Peyer's patch (tissue), 4 donors: ENCODE measurements at regions not wholly inside any gene's neighbourhood (a gene's known extent, or its start where the extent isn't known, plus 50 kb on each side); places are given as distances from the start of the nearest gene placed in this dataset.

Experiments
- DNase-seq, 3 donors: peaks; one replicate each; pipeline ENCODE4 v3.0.0-alpha.2; 2017 to 2019
- H3K27ac ChIP-seq, 4 donors: fragments of 200-600 bp; sonication (generic); one replicate each; pipeline ENCODE4 v1.5.1; 2016 to 2019
- H3K27me3 ChIP-seq, 2 donors: fragments of 200-600 bp; sonication (generic); one replicate each; pipeline ENCODE4 v1.5.1; 2019
- H3K36me3 ChIP-seq, 3 donors: fragments of 200-600 bp; sonication (generic); one replicate each; pipeline ENCODE4 v1.5.1; 2016 to 2019
- H3K4me1 ChIP-seq, 4 donors: fragments of 200-600 bp; sonication (generic); one replicate each; pipeline ENCODE4 v1.5.1; 2016 to 2019
- H3K4me3 ChIP-seq, 4 donors: fragments of 200-600 bp; sonication (generic); 1 replicate in 3 of 4; 2 replicates in 1 of 4; pipeline ENCODE4 v1.5.1; 2016 to 2019; ENCODE audit warnings: mild to moderate bottlenecking in 1 of 4
- H3K9me3 ChIP-seq, 4 donors: fragments of 200-600 bp; sonication (generic); one replicate each; pipeline ENCODE4 v1.5.1; 2016 to 2019; ENCODE audit warnings: mild to moderate bottlenecking in 1 of 4
- POLR2A ChIP-seq, 2 donors: fragments of 450-650 bp; IDR thresholded peaks; one replicate each; pipeline ENCODE4 v1.5.1; 2017; ENCODE audit warnings: antibody characterized with exemption in 2 of 2, mild to moderate bottlenecking in 2 of 2, moderate library complexity in 2 of 2
- TF ChIP-seq, protein P1 (sequence below), 6 experiments: fragments of 450-650 bp in 4 of 6; fragments of 200-600 bp in 2 of 6; sonication (generic) in 1 of 6; IDR thresholded peaks; one replicate each; pipeline ENCODE4 v1.5.1; 2017 to 2019; ENCODE audit warnings: antibody characterized with exemption in 6 of 6, mild to moderate bottlenecking in 3 of 6, moderate library complexity in 1 of 6

DNA sequence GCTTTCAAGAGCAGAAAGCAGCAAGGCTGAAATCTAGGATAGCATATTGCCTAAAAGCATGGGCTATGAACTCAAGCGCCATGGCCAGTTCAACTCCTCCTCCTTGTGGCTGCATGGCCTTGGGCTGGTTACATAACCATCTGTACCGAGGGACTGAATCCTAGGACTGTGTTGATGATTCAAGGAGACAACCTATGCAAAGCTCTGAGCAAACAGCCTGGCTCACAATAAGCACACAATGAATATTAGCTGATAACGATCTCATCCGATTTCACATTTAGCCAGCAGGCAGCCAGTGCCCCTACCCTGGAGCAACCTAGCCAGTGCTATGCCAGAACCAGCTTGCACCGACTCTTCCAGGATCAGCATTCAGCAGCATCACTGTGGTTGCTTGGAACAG lies 698.4 kb downstream of the TBC1D22A start:
- H3K4me1 ChIP-seq, result no peaks in the 10 kb centered on the region
- no peaks in the 10 kb centered on the region for H3K27me3 ChIP-seq
- H3K9me3 ChIP-seq, result no peaks in the 10 kb centered on the region
- TF ChIP-seq, protein P1, sequence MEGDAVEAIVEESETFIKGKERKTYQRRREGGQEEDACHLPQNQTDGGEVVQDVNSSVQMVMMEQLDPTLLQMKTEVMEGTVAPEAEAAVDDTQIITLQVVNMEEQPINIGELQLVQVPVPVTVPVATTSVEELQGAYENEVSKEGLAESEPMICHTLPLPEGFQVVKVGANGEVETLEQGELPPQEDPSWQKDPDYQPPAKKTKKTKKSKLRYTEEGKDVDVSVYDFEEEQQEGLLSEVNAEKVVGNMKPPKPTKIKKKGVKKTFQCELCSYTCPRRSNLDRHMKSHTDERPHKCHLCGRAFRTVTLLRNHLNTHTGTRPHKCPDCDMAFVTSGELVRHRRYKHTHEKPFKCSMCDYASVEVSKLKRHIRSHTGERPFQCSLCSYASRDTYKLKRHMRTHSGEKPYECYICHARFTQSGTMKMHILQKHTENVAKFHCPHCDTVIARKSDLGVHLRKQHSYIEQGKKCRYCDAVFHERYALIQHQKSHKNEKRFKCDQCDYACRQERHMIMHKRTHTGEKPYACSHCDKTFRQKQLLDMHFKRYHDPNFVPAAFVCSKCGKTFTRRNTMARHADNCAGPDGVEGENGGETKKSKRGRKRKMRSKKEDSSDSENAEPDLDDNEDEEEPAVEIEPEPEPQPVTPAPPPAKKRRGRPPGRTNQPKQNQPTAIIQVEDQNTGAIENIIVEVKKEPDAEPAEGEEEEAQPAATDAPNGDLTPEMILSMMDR (IDR thresholded peaks at IDR 0.05), result no peak
- TF ChIP-seq POLR2A (IDR thresholded peaks at IDR 0.05), result no peak
- DNase-seq, result no peak
- H3K27ac ChIP-seq, result no peak overlapping the region
- H3K4me3 ChIP-seq, result no peak overlapping the region
- no peaks in the 10 kb centered on the region for H3K36me3 ChIP-seq

DNA sequence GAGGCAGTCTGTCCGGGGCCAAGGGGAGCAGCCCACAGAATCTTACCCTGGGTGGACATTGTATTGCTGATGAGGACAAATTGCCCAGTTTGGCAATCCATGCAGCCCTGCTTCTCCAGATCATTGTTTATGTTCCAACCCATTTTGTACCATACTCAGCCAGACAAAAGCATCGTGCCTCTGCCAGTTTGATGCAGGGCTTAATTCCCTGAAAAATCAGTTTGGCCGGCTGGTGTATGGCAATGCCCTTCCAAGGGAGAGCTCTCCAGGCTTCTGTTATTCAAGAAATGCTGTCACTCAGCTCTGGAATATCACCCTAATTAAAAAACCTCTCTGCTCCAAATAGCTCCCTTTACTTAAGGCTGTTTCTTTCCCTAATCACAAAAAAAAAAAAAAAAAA lies 697.7 kb downstream of the TBC1D22A start:
- DNase-seq, result no peak
- no peak for TF ChIP-seq POLR2A (IDR thresholded peaks at IDR 0.05)
- TF ChIP-seq, protein P1 (IDR thresholded peaks at IDR 0.05), result no peak

DNA sequence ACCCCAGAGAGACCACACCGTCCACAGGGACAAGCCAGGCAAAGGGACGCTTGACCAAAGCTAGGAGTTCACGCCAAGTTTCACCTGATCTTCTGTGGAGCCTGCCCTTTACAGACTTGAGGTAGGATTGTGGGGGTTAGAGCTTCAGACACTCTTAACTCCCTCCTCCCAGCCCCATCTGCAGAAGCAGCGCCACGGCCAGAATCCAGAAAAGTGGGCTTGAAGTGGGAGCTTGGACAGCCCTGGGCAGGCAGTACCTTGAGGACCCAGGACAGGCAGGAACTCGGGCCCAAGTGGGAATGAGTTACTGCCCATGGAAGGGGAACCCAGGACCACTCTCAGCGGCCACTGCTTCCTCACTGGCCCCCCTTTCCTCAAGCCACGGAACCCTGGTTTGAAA lies 695.9 kb downstream of the TBC1D22A start:
- H3K4me3 ChIP-seq, result no peak overlapping the region
- H3K4me1 ChIP-seq, result no peaks in the 10 kb centered on the region
- H3K36me3 ChIP-seq, result no peaks in the 10 kb centered on the region
- TF ChIP-seq POLR2A (IDR thresholded peaks at IDR 0.05), result no peak
- TF ChIP-seq, protein P1 (IDR thresholded peaks at IDR 0.05), result no peak
- DNase-seq, result no peak
- no peak overlapping the region for H3K27ac ChIP-seq
- no peaks in the 10 kb centered on the region for H3K9me3 ChIP-seq
- H3K27me3 ChIP-seq, result no peaks in the 10 kb centered on the region

More for the DNA sequence above, 697.7 kb downstream of the TBC1D22A start:
- Histone ChIP-seq H3K4me1 (no peaks in the 10 kb centered on the region), H3K27me3 (no peaks in the 10 kb centered on the region), H3K27ac (no peak overlapping the region), H3K9me3 (no peaks in the 10 kb centered on the region), H3K4me3 (no peak overlapping the region), H3K36me3 (no peaks in the 10 kb centered on the region)

DNA sequence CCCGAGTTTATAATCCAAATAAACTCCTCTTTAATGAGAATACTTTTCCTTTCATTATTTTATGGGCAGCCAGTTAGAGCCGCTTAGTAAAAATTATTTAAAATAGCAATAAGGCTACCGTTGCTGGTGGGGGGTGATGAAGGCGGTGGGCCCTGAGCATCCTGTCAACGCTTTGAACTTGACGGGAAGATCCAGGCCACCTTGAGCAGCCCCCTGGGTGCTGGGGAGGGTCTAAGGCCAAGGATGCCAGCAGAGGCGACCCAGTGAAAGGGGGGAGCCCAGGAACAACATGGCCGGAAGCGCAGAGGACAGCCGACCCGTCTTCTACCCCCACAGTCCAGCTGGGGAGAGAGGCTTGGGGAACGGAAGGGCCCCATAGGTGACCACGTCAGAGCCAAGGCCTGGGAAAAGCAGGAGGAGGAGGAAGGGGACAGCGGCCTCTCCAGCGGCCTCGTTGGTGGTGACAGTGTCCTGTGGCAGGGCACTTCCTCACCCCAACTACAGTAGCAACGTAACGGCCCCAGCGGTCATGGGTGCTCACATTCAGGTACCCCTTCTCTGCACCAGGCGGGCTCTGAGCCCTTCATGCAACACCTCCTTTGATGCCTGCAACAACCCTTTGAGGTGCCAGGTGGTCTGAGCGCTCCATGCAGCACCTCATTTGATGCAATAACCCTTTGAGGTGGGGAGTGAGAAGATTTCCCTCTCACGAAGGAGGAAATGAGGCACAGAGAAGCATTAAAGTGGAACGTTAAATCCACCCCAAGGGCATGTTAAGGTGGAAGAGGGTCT lies 695.3 kb downstream of the TBC1D22A start:
- no peak for DNase-seq
- H3K27ac ChIP-seq, result no peak overlapping the region

DNA sequence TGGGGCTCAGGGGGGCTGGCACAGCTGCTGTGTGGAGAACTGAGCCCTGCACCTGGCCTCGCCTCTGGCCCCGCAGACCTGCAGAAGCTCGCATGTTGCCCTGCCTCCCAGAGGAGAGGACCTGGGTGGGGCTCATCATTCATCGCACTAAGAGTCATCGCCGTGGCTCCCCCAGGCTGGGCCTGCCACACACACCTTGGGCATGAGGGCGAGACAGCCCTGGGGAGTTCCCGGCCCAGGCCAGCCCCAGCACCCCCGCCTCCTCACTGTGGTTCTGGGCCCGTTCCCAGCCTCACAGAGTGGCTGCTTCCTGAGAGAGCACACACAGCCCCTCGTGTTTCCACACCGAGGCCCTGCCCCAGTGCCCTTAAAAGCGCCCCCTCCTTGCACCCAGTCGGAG lies 694.6 kb downstream of the TBC1D22A start:
- Histone ChIP-seq H3K36me3 (no peaks in the 10 kb centered on the region), H3K9me3 (no peaks in the 10 kb centered on the region), H3K27me3 (no peaks in the 10 kb centered on the region), H3K4me3 (no peak overlapping the region), H3K4me1 (no peaks in the 10 kb centered on the region), H3K27ac (no peak overlapping the region)
- TF ChIP-seq, protein P1 (IDR thresholded peaks at IDR 0.05), result no peak
- TF ChIP-seq POLR2A (IDR thresholded peaks at IDR 0.05), result no peak
- no peak for DNase-seq

More for the DNA sequence above, 695.3 kb downstream of the TBC1D22A start:
- TF ChIP-seq POLR2A (IDR thresholded peaks at IDR 0.05), result no peak
- TF ChIP-seq, protein P1 (IDR thresholded peaks at IDR 0.05), result no peak
- Histone ChIP-seq H3K4me1 (no peaks in the 10 kb centered on the region), H3K4me3 (no peak overlapping the region), H3K27me3 (no peaks in the 10 kb centered on the region), H3K9me3 (no peaks in the 10 kb centered on the region), H3K36me3 (no peaks in the 10 kb centered on the region)
